Superior temporal gyrus (tissue), 1 donor: ENCODE measurements at regions not wholly inside any gene's neighbourhood (a gene's known extent, or its start where the extent isn't known, plus 50 kb on each side); places are given as distances from the start of the nearest gene placed in this dataset.
"Not testable (repeated sequence)": the region's sequence is repeated elsewhere in the genome, so short reads cannot be mapped to it uniquely, and the experiment has no call there.

Experiments used
- DNase-seq: peaks from one replicate; pipeline ENCODE4 v3.0.0-alpha.2; 2016; ENCODE audit errors: extremely low spot score

DNA sequence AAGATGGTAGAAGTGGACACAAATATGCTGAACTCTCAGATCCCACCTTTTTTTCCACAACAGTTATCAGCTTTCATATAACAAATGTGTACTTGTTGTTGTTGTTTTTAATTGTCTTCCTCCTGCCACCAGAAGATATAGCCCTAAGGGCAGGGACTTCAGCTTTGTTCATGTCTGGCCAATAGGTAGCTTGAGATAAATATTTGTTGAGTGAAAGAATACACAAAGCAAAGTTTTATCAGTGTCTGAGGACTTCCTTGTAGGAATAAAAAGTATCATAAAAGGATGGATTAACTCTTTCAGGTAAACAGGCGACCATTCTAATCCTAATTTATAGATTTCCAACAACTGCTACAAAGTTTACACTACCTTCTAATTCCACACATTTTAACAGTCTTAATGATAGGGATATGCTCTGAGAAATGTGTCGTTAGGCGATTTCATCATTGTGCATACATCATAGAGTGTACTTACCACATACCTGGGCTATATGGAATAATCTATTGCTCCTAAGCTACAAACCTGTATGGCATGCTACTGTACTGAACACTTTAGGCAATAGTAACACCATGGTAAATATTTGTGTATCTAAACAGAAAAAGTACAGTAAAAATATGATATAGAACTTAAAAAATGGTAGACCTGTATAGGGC, 186.1 kb downstream of the ATOH1 start:
- DNase-seq, result no peak

DNA sequence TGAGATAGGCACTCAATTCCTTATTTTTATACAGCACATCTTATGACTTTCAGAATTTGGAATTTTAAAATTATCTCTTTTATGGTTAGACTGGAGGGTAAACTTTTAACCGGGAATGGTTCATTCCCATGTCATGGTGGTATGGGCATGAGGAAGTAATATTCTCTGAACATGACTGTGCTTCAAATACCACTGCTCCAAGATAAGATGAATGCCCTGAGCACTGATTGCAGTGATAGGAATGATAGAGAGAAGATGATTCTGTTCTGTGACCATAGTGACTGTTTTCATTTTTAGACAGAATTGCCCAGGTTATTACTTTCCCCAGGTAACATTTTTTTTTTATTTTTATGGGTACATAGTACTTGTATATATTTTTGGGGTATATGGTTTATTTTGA, 187.4 kb downstream of the ATOH1 start:
- no peak for DNase-seq

DNA sequence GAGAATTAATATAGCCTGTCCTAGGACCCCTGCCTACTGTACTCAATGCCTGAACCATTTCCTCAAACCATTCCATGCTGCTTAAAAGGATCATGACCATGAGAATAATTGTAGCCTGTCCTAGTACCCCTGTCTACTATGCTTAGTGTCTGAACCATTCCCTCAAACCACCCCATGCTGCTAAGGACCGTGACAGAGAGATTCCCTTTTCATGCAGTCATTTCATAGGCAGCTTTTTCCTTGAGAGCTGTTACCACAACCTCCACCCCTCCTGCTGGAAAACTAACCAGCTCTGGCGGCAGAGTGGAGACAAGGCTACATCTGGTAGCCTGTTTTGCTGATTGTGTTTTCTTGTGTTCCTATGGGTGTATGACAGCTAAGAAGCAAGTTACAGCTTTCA, 174.9 kb upstream of the SMARCAD1 start:
- no peak for DNase-seq

DNA sequence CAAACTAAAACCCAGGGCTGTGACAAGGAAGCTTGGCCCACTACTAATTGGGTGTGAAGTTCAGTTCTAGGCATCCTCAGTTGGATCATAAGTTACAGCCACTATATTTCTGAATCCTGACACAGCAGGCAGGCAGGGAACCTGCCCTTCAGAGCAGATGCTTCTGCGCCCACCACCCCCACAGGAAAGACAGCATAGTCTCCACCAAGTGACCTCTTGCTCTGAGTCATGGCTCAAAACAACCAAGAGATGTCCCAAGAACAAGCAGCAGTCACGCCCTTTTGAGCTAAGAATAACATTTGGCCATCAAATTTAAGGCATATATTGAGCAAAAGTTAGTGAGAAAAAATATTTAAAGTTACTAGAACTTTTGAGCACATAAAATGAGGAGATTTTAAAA, 170.7 kb upstream of the SMARCAD1 start:
- no peak for DNase-seq

DNA sequence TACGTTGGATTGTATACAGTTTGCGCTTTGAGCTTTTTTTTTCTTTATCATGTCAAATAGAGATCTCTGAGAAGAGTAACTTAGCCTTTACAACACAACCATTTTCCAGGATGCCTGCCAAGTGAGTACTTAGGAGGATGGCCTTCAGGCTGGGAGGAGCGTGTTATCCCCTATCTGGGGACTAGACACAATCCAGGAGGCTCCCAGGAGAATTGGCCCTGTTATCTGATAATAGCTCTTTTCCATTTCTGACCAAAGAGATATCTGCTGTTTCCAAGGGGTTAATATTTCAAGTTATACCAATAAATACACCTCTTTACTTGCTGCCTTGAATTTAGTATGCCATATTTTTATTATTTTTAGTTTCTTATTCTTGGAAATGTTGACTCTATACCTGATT, 169.5 kb upstream of the SMARCAD1 start:
- no peak for DNase-seq

DNA sequence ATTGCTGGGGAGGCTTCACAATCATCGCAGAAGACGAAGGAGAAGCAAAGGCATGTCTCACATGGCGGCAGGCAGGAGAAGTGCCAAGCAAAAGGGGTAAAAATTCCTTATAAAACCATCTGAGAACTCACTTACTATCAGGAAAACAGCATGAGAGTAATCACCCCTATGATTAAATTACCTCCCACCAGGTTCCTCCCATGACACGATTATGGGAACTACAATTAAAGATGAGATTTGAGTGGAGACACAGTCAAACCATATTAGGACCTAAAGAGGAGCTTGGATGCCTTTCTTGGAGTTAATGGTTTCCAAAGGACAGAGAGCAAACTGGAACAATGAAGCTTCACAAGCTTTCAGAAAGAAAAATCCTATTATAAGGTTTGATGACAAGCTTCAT, 168.4 kb upstream of the SMARCAD1 start:
- DNase-seq, result no peak

DNA sequence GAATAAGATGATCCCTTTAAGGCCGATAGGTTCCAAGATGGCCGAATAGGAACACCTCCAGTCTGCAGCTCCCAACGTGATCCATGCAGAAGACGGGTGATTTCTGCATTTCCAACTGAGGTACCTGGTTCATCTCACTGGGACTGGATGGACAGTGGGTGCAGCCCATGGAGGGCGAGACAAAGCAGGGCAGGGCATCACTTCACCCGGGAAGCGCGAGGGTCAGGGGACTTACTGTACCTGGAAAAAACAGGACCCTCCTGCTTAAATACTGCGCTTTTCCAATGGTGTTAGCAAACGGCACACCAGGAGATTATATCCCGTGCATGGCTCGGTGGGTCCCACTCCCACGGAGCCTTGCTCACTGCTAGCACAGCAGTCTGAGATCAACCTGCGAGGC, 163.2 kb upstream of the SMARCAD1 start:
- DNase-seq, result not testable (repeated sequence)

DNA sequence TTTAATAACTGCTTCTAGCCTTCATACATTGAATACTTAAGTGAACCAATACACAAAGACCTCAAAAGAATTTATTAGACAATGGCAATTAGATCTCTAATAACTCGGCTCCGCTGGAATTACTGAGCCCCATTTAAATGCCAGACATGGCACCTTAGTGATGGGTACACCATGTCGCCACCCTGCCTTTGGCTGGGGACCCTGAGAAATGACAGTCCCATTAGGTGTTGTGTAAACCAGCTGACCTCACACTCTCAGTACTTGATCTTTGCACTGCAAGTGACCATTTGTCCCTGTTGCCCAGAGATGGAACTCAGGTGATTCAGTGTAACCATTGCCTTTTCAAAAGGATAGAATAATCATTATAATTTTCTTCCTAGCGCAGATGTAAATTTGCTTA, 144.6 kb upstream of the SMARCAD1 start:
- no peak for DNase-seq

DNA sequence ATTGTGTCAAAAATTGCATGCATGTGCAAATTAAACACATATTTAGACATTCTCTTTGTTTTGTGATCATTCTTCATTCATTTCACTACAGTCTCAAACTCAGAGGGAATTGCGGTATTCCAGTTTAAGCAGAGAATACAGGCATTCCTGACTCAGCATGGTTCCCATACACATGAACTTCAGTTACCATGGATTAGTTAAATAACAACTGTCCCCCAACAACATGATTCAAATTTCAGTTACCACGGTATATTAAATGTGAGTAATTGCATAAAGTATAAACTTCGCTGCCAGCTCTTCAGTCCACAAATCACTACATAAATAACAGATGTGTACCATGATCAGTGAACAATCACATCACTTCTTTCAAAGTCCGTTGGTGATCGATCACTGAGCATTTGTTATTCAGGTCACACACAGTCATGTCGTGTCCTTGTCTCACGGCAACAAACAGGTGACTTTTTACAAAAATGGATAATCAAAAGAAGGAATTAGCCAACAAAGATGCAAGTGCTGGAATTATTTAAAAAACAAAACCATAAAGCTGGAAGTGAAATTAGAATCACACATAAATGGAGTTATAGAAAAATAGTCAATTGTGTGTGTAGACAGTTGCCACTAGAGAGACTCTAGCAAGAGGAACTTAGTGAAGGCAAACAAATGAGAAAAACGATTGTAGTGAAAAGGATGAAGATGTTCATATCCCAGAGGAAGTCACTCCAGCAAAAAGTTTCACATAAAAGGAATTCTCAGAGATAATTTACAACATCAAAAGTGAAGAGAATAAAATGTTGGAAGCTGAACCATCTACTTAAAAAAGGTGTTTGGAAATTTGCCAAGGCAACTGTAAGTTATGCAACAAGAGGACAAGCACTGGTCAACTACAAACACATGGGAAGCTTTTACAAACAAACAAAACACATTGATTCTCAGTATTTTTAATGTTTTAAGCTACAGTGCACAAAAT, 138.6 kb upstream of the SMARCAD1 start:
- DNase-seq, result no peak

DNA sequence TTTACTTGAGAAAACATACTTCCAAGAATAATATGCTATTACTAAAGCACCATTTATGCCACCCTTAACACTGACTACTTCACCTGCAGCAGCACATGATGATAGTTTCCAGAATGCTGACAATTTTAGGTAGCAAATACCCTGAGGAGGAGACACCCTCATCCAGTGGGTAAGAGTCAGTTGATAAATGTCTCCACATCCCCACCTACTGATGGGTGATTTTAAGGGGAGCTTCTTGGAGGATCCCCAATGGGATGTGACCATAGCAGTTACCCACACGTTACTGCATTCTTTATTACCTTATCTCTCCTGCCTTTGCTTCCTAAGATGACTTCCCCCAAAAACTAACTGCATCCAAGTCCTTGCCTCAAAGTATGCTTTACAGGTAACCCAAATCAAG, 131.2 kb upstream of the SMARCAD1 start:
- no peak for DNase-seq

DNA sequence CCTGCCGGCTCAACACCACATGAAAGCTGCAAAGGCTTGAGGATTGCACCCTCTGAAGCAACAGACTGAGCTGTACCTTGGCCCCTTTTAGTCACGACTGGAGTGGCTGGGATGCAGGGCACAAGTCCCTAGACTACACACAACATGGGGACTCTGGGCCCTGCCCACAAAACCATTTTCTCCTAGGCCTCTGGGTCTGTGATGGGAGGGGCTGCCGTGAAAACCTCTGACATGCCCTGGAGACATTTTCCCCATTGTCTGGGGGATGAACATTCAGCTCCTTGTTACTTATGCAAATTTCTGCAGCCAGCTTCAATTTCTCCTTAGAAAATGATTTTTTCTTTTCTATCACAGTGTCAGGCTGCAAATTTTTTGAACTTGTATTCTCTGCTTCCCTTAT, 123.5 kb upstream of the SMARCAD1 start:
- no peak for DNase-seq

DNA sequence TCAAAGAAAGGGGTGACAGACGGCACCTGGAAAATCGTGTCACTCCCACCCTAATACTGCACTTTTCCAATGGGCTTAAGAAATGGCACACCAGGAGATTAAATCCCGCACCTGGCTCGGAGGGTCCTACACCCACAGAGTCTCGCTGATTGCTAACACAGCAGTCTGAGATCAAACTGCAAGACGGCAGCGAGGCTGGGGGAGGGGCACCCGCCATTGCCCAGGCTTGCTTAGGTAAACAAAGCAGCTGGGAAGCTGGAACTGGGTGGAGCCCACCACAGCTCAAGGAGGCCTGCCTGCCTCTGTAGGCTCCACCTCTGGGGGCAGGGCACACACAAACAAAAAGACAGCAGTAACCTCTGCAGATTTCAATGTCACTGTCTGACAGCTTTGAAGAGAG, 108.5 kb upstream of the SMARCAD1 start:
- not testable (repeated sequence) for DNase-seq

DNA sequence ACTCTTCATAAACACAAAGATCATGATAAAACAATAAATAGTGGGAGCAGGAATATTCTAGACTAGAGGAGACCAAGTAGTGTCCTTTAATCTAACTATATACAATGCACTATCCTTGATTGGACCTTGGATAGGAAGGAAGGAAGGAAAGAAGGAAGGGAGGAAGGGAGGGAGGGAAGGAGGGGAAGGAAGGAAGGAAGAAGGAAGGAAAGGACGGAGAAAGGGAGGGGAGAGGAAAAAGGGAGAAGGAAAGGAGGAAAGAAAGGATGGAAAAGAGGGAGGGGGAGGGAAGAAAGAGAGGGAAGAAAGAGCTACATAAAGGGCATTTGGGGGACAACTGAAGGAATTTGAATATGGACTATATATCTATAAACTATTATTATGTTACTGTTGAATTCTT, 95.0 kb upstream of the SMARCAD1 start:
- DNase-seq, result no peak

DNA sequence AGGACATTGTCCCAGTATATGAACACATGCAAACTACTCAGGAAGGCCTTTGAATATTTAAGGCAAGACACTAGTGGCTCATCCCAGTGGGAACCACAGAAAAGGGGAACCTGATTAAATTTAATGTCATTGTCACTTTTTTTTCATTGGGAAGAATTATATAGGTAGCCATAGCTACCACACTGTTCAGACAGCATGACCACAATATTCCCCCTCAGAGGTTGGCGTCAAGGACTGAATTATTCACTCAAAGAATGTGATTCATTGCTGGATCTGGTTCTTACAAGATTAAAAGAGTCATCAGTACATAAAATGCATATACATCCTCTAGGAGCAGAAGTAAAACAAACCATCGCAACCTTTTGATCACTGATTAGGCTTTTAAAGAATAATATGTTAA, 92.0 kb upstream of the SMARCAD1 start:
- no peak for DNase-seq

DNA sequence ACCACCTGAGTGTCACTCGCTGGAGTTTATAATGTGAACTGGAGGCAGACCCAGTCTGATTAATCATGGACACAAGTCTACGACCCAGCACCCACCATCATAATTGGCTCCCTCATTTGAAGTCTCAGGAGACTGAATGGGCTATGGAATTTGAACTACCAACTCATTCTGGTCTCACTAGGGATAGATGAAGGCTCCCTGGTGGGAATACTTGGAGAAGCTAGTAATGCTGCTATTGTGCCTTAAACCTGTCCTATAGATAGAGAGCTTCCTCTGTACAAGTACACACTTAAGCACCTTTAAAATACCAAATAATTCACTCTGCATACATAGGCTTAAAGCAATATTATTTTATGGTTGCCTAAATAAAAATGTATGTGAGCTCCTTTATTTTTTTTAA, 90.8 kb upstream of the SMARCAD1 start:
- no peak for DNase-seq

DNA sequence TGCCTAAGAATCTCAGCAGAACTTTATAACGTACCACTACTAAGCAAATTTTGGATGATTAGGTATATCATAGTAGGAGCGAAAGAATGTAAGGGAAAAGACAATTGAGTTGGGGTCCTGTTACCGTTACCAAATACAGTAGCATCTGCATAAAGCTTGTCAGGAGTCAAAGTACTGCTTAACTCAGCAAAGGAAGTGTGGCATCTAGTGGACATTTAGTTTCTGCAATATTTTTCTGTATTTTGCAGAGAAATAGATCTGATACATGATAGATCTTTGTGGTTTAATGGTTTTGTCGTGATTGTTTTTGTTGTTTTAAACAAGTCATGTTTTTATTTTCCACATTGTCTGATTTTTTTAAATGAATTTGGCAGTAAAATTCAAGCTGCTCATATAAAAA, 81.0 kb upstream of the SMARCAD1 start:
- DNase-seq, result no peak

DNA sequence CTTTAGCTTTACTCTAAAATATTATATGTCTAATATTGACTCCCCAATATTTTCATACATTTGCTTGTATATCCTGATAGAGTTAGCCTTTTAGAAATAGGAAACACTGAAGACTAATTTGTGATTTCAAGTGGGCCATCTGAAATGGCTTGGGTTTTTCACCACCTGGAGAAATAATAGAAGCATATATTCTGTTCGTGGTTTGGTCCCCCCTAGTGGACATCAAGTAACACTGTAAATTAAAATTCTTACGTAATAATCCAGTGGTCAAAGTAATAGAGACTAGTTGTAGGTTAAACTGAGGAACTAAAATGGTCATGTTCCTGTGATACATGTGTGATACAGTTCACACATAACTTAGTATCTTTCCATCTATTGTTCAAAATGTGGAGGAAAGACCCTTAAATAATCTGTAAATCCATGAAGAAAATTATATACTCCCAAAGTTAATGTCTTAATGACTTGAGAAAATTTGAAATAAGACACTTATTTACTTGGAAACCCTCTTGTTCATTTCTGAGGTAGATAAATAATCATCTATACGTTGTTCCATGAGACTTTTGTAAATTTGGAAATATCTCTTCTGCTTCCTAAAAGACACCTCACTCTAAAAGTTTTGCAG, 79.8 kb upstream of the SMARCAD1 start:
- no peak for DNase-seq

DNA sequence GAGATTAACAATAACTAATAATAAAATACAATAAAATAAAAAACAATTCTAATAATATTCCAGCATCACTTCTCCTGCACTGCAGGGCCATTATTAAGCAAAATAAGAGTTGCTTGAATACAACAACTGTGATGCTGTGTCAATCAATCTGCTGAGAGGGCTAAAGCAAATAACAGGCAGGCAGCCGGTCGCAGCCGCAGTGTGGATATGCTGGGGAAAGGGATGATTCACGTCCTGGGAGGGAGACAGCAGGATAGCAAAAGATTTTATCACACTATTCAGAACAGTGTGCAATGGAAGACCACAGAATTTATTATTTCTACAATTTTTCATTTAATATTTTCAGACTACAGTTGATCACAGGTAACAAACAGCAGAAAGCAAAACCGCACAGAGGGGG, 76.5 kb upstream of the SMARCAD1 start:
- no peak for DNase-seq

DNA sequence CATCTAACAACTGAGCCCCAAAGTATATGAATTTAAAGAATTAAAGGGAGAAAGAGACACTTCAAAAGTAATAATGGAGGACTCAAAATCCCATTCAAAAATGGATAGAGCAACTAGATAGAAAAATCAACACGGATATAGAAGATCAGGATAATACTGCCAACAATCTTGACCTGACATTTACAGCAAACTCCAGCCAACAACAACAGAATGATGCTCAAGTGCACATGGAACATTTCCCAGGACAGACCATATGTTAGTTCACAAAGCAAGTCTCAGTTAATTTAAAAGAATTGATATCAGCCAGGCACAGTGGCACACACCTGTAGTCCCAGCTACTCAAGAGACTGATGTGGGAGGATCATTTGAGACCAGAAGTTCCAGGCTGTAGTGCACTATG, 72.0 kb upstream of the SMARCAD1 start:
- no peak for DNase-seq

DNA sequence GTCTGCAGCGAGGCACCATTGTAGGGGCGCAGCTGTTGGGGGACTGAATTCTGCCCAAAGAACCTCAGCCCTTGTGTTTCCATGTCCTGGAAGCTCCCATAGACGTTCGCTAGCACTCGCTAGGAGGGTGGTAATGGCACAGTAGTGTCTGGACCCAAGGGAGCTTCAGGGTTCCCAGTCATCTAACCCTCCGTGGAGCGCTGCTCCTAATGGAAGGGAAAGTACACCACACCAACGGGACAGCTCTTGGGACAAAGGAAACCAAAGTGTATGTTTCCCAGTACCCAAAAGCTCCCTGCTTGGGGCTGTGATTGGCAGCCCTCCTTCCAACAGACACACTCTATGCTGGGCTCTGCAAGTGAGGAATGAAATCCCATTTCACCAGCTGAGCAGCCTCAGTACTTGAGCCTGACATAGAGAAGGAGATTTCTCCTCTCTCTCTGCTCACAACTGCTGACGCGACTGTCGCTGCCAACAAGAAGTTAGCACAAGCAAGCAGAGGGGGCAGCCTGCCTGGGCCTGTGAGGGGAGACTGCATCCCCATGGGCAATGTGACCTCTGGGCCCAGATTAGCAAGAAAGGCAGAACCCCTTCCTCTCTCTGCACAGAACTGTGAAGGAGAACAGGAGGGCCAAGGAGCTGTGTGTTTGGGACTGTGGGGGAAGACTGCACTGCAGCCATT, 67.6 kb upstream of the SMARCAD1 start:
- DNase-seq, result no peak

DNA sequence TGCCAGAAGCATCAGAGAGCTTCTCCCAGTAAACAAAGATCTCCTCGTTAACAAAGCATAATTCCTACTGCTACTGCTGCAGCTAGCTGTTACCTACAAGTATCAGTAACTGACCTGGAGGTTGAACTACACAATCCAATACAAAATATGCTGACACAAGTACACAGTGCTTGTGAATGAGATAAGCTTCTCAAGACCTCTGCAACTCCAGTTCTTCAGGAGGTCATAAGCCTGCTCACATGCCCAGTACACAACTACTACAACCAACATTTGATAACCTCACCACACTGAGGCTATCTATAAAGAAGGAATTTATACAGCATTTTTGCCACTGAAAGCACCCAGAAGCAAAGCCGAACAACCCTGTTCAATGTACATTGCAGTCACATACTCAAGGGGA, 66.7 kb upstream of the SMARCAD1 start:
- no peak for DNase-seq

DNA sequence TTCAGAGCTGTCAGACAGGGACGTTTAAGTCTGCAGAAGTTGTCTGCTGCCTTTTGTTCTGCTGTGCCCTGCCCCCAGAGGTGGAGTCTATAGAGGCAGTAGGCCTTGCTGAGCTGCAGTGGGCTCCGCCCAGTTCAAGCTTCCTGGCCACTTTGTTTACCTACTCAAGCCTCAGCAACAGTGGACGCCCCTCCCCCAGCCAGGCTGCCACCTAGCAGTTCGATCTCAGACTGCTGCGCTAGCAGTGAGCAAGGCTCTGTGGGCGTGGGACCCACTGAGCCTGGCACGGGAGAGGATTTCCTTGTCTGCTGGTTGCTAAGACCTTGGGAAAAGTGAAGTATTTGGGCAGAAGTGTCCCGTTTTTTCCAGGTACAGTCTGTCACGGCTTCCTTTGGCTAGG, 59.6 kb upstream of the SMARCAD1 start:
- DNase-seq, result not testable (repeated sequence)
